PC-9 (cell line): ENCODE measurements at regions not wholly inside any gene's neighbourhood (a gene's known extent, or its start where the extent isn't known, plus 50 kb on each side); places are given as distances from the start of the nearest gene placed in this dataset.

Source experiments
- BruUV-seq: library from RNA; stranded (reverse); fragments of 400-500 nt; replicated peaks from 2 replicates; lab custom pipeline; 2021; lab: Mats Ljungman, UMichigan
- CTCF ChIA-PET: fragments of 300-600 bp; sonication (Branson Sonifier 250); formaldehyde crosslinking; loops from one replicate; lab custom pipeline; 2022; ENCODE audit warnings: antibody characterized with exemption; lab: Charles Lee
- POLR2A ChIA-PET: fragments of 300-600 bp; sonication (Branson Sonifier 250); formaldehyde crosslinking; loops from one replicate; lab custom pipeline; 2022; ENCODE audit warnings: antibody characterized with exemption; ENCODE audit not compliant: unreplicated experiment; lab: Charles Lee
- DNase-seq, 2 experiments: peaks; one replicate each; pipeline versions ENCODE4 v3.0.0 to v3.0.0-alpha.2; 2015 to 2022; ENCODE audit warnings: mixed read lengths in 1 of 2
- H2AFZ ChIP-seq: fragments of 200-600 bp; sonication (generic); 2 replicates; pipeline ENCODE4 v1.8.1; 2017; ENCODE audit warnings: antibody characterized with exemption
- H3F3A ChIP-seq: fragments of 200-600 bp; sonication (generic); 2 replicates; pipeline ENCODE4 v1.8.1; 2017; ENCODE audit warnings: antibody characterized with exemption, mild to moderate bottlenecking, low read depth; ENCODE audit not compliant: insufficient read depth
- H3K27ac ChIP-seq: fragments of 200-600 bp; sonication (generic); 2 replicates; pipeline ENCODE4 v1.6.1; 2016; ENCODE audit warnings: mixed run types
- H3K27me3 ChIP-seq: fragments of 200-600 bp; sonication (generic); 2 replicates; pipeline ENCODE4 v1.6.1; 2016; ENCODE audit warnings: low read depth, mixed run types; ENCODE audit not compliant: insufficient read depth
- H3K36me3 ChIP-seq: fragments of 200-600 bp; sonication (generic); 2 replicates; pipeline ENCODE4 v1.6.1; 2016; ENCODE audit warnings: low read depth, mixed run types
- H3K4me1 ChIP-seq: fragments of 200-600 bp; sonication (generic); replicated peaks from 2 replicates; pipeline ENCODE4 v1.6.1; 2016; ENCODE audit warnings: mixed run types; ENCODE audit not compliant: insufficient read depth
- H3K4me2 ChIP-seq: fragments of 200-600 bp; sonication (generic); 2 replicates; pipeline ENCODE4 v1.6.1; 2017; ENCODE audit warnings: mixed run types
- H3K4me3 ChIP-seq: fragments of 200-600 bp; sonication (generic); 2 replicates; pipeline ENCODE4 v1.6.1; 2016; ENCODE audit warnings: mixed run types
- H3K79me2 ChIP-seq: fragments of 200-600 bp; sonication (generic); 2 replicates; pipeline ENCODE4 v1.6.1; 2017; ENCODE audit warnings: low read depth, mixed run types
- H3K9me2 ChIP-seq: fragments of 200-600 bp; sonication (generic); 2 replicates; pipeline ENCODE4 v1.8.1; 2017; ENCODE audit warnings: mild to moderate bottlenecking; ENCODE audit not compliant: insufficient read depth
- H3K9me3 ChIP-seq: fragments of 200-600 bp; sonication (generic); 2 replicates; pipeline ENCODE4 v1.8.1; 2016; ENCODE audit warnings: low read depth; ENCODE audit not compliant: insufficient read depth
- H4K20me1 ChIP-seq: fragments of 200-600 bp; sonication (generic); 2 replicates; pipeline ENCODE4 v1.8.1; 2017; ENCODE audit not compliant: insufficient read depth
- CTCF ChIP-seq: fragments of 200-600 bp; sonication (generic); conservative IDR thresholded peaks from 2 replicates; pipeline ENCODE4 v1.6.1; 2017; ENCODE audit warnings: mixed run types, antibody characterized with exemption, mild to moderate bottlenecking, moderate library complexity
- EZH2 ChIP-seq: fragments of 200-600 bp; sonication (generic); IDR thresholded peaks from 2 replicates; pipeline ENCODE4 v1.8.0; 2017; ENCODE audit warnings: antibody characterized with exemption, low read depth
- intact Hi-C: fragments of 100-400 bp; cut with micrococcal nuclease; formaldehyde crosslinking; loops from one replicate; pipeline ENCODE4 v1.10.0; 2022; ENCODE audit not compliant: unreplicated experiment

- ChIA-PET POLR2A (interaction anchor here (0.6 kb wide), 1 partner anchor 297 kb away, joined by 8 read pairs; no protein-coding TSS in a partner anchor), CTCF (no interaction called here)
- no peak for DNase-seq
- Histone ChIP-seq H3K36me3 (no peaks in the 10 kb centered on the region), H3K79me2 (no peaks in the 10 kb centered on the region), H3K9me3 (no peaks in the 10 kb centered on the region), H3K9me2 (no peaks in the 10 kb centered on the region), H3K4me2 (no peak overlapping the region), H3K27ac (no peak overlapping the region), H3K27me3 (no peaks in the 10 kb centered on the region), H3K4me1 (no peaks in the 10 kb centered on the region), H4K20me1 (no peaks in the 10 kb centered on the region), H3K4me3 (no peak overlapping the region), H3F3A (no peaks in the 10 kb centered on the region), H2AFZ (peak overlapping the region; percentile 48)
- intact Hi-C loops, result no loop called here
- BruUV-seq, result no TSS peak
- no peak for TF ChIP-seq EZH2
- TF ChIP-seq CTCF, result no peak
Observed at GRCh38 chr4:124212815-124213630, 499.5 kb downstream of the ANKRD50 start.

DNA sequence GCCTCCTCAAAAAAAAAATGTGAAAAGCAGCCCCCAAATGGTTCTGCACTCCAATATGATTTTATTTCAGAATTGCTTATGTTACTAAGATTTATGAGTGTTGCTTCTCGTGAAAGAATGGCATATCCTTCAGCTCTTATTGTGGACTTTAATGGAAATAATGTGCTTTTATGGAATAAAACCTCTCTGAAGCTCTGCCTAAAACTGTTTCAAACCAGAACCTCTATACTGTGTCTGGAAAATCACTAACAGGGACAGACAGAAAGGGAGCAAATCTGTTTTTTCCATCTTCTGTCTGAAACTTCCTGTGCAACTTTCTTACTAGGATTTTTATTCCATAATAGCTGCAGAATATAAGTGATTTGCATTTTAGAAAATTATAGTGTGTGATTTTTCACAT, 493.1 kb downstream of the ANKRD50 start:
- Histone ChIP-seq H3K27me3 (no peaks in the 10 kb centered on the region), H2AFZ (no peak overlapping the region), H3K4me3 (no peak overlapping the region), H3F3A (no peaks in the 10 kb centered on the region), H4K20me1 (no peaks in the 10 kb centered on the region), H3K79me2 (no peaks in the 10 kb centered on the region), H3K4me1 (no peaks in the 10 kb centered on the region), H3K4me2 (no peak overlapping the region), H3K27ac (no peak overlapping the region), H3K9me3 (no peaks in the 10 kb centered on the region), H3K36me3 (no peaks in the 10 kb centered on the region), H3K9me2 (no peaks in the 10 kb centered on the region)
- ChIA-PET POLR2A (no interaction called here), CTCF (interaction anchor here (0.7 kb wide), 1 partner anchor 145 kb away, joined by 3 read pairs; no protein-coding TSS in a partner anchor)
- BruUV-seq, result no TSS peak
- DNase-seq, result no peak
- intact Hi-C loops, result no loop called here
- no peak for TF ChIP-seq EZH2
- TF ChIP-seq CTCF, result no peak

DNA sequence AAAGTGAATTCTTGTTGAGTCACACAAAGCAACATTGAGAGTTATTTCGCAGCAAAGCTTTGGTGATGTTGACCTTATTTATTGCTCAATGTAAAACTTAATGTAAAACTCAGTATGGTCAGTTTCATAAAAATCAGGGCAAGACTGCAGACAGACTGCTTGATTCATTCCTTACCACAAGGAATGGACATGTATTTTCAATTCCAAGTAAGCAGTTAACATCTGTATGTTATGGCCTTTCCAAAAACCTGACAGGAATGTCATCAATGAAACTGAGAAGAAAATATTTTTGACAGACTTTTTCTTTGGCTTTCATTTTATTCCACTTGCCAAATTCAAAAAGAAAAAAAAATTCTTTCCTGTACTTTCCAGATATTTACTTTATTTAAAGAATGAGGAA, 488.3 kb downstream of the ANKRD50 start:
- ChIA-PET POLR2A (no interaction called here), CTCF (no interaction called here)
- no peak overlapping the region for H3K4me3 ChIP-seq
- no peaks in the 10 kb centered on the region for H3F3A ChIP-seq
- no peaks in the 10 kb centered on the region for H3K4me1 ChIP-seq
- H3K9me3 ChIP-seq, result no peaks in the 10 kb centered on the region
- TF ChIP-seq EZH2, result no peak
- no peak for TF ChIP-seq CTCF
- BruUV-seq, result no TSS peak
- H2AFZ ChIP-seq, result no peak overlapping the region
- no peaks in the 10 kb centered on the region for H3K36me3 ChIP-seq
- no peak overlapping the region for H3K27ac ChIP-seq
- no peaks in the 10 kb centered on the region for H3K9me2 ChIP-seq
- H3K79me2 ChIP-seq, result no peaks in the 10 kb centered on the region
- intact Hi-C loops, result no loop called here
- DNase-seq, result no peak
- H3K4me2 ChIP-seq, result no peak overlapping the region
- H4K20me1 ChIP-seq, result no peaks in the 10 kb centered on the region
- no peaks in the 10 kb centered on the region for H3K27me3 ChIP-seq
